ENCODE measurements at regions not wholly inside any gene's neighbourhood (a gene's known extent, or its start where the extent isn't known, plus 50 kb on each side); places are given as distances from the start of the nearest gene placed in this dataset.

- Mint-ChIP-seq H3K27me3 (ENCODE audit: low read depth in 2 of 2) (no peaks in the 10 kb centered on the region), H3K4me3 (no peak overlapping the region), H3K27ac (no peak overlapping the region), H3K9me3 (peaks cover 5 to 15% of the 10 kb centered on the region in 2 donors), H3K4me1 (no peaks in the 10 kb centered on the region), H3K36me3 (peaks cover 4% of the 10 kb centered on the region)
- Histone ChIP-seq H3K4me3 (ENCODE audit: low read length) (no peak overlapping the region), H3K4me1 (ENCODE audit: control insufficient read depth, insufficient read depth, low read length) (no peaks in the 10 kb centered on the region), H3K36me3 (ENCODE audit: control insufficient read depth, insufficient read depth, low read length) (no peaks in the 10 kb centered on the region), H3K27ac (ENCODE audit: low read length) (no peak overlapping the region), H3K27me3 (ENCODE audit: control insufficient read depth, insufficient read depth, low read length) (no peaks in the 10 kb centered on the region), H3K9me3 (ENCODE audit: control insufficient read depth, insufficient read depth, low read length) (no peaks in the 10 kb centered on the region)
- no peak for TF ChIP-seq CTCF (IDR thresholded peaks at IDR 0.05)
- no CpG with 5 or more reads among the region's 1 CpG for WGBS (ENCODE audit: insufficient coverage)
- intact Hi-C loops (cut with micrococcal nuclease), result no loop called here
- ATAC-seq (no peak), DNase-seq (no peak)
Measured at GRCh38 chr2:78870343-78870967, 155.0 kb upstream of the REG3G start.

GRCh38 chr2:78873526-78873925 is 152.0 kb upstream of the REG3G start:
- no peak for DNase-seq
- intact Hi-C loops (cut with micrococcal nuclease), result no loop called here
- Histone ChIP-seq H3K27me3 (ENCODE audit: control insufficient read depth, insufficient read depth, low read length) (no peaks in the 10 kb centered on the region), H3K27ac (ENCODE audit: low read length) (no peak overlapping the region), H3K4me3 (ENCODE audit: low read length) (no peak overlapping the region), H3K9me3 (ENCODE audit: control insufficient read depth, insufficient read depth, low read length) (no peaks in the 10 kb centered on the region), H3K36me3 (ENCODE audit: control insufficient read depth, insufficient read depth, low read length) (no peaks in the 10 kb centered on the region), H3K4me1 (ENCODE audit: control insufficient read depth, insufficient read depth, low read length) (no peaks in the 10 kb centered on the region)
- Mint-ChIP-seq H3K9me3 (peaks cover 2 to 13% of the 10 kb centered on the region in 2 donors), H3K36me3 (peaks cover 2% of the 10 kb centered on the region), H3K4me3 (no peak overlapping the region), H3K27ac (no peak overlapping the region), H3K27me3 (ENCODE audit: low read depth in 2 of 2) (no peaks in the 10 kb centered on the region), H3K4me1 (no peaks in the 10 kb centered on the region)
- no peak for TF ChIP-seq CTCF (IDR thresholded peaks at IDR 0.05)
- no peak for ATAC-seq
- 46% methylated on average over 1 of the region's 1 CpG for WGBS (ENCODE audit: insufficient coverage)

- no peaks in the 10 kb centered on the region for H3K36me3 ChIP-seq (ENCODE audit: control insufficient read depth, insufficient read depth, low read length)
- Mint-ChIP-seq H3K27me3 (ENCODE audit: low read depth in 2 of 2) (no peaks in the 10 kb centered on the region), H3K4me3 (no peak overlapping the region), H3K9me3 (peaks cover 5 to 10% of the 10 kb centered on the region in 2 donors), H3K36me3 (no peaks in the 10 kb centered on the region), H3K4me1 (no peaks in the 10 kb centered on the region), H3K27ac (no peak overlapping the region)
- ATAC-seq (no peak), DNase-seq (no peak)
- H3K27ac ChIP-seq (ENCODE audit: low read length), result no peak overlapping the region
- intact Hi-C loops (cut with micrococcal nuclease), result no loop called here
- no peaks in the 10 kb centered on the region for H3K4me1 ChIP-seq (ENCODE audit: control insufficient read depth, insufficient read depth, low read length)
- no peak overlapping the region for H3K4me3 ChIP-seq (ENCODE audit: low read length)
- H3K27me3 ChIP-seq (ENCODE audit: control insufficient read depth, insufficient read depth, low read length), result no peaks in the 10 kb centered on the region
- H3K9me3 ChIP-seq (ENCODE audit: control insufficient read depth, insufficient read depth, low read length), result no peaks in the 10 kb centered on the region
- 100% methylated on average over 1 of the region's 2 CpGs for WGBS (ENCODE audit: insufficient coverage)
- TF ChIP-seq CTCF (IDR thresholded peaks at IDR 0.05), result no peak
Measured at GRCh38 chr2:78876316-78876688, 149.2 kb upstream of the REG3G start.

GRCh38 chr2:78887446-78887845 is 138.1 kb upstream of the REG3G start:
- no peak for ATAC-seq
- no peak for DNase-seq
- H3K27ac ChIP-seq (ENCODE audit: low read length), result no peak overlapping the region
- no CpG with 5 or more reads among the region's 1 CpG for WGBS (ENCODE audit: insufficient coverage)
- H3K27me3 Mint-ChIP-seq (ENCODE audit: low read depth in 2 of 2), result no peaks in the 10 kb centered on the region
- H3K27me3 ChIP-seq (ENCODE audit: control insufficient read depth, insufficient read depth, low read length), result no peaks in the 10 kb centered on the region
- H3K27ac Mint-ChIP-seq, result no peak overlapping the region
- no peak overlapping the region for H3K4me3 ChIP-seq (ENCODE audit: low read length)
- H3K4me1 ChIP-seq (ENCODE audit: control insufficient read depth, insufficient read depth, low read length), result no peaks in the 10 kb centered on the region
- no peaks in the 10 kb centered on the region for H3K36me3 Mint-ChIP-seq
- H3K36me3 ChIP-seq (ENCODE audit: control insufficient read depth, insufficient read depth, low read length), result no peaks in the 10 kb centered on the region
- H3K9me3 ChIP-seq (ENCODE audit: control insufficient read depth, insufficient read depth, low read length), result no peaks in the 10 kb centered on the region
- no peaks in the 10 kb centered on the region for H3K4me1 Mint-ChIP-seq
- no peak overlapping the region for H3K4me3 Mint-ChIP-seq
- TF ChIP-seq CTCF (IDR thresholded peaks at IDR 0.05), result no peak
- H3K9me3 Mint-ChIP-seq, result peaks cover 9 to 14% of the 10 kb centered on the region in 2 donors
- intact Hi-C loops (cut with micrococcal nuclease), result no loop called here

Data from natural killer cell (primary cell).